HEK293 (cell line): ENCODE measurements at regions not wholly inside any gene's neighbourhood (a gene's known extent, or its start where the extent isn't known, plus 50 kb on each side); places are given as distances from the start of the nearest gene placed in this dataset.

ENCODE experiments used
- BCL11A ChIP-seq: fragments of 450-650 bp; formaldehyde crosslinking; IDR thresholded peaks from 2 replicates; pipeline ENCODE4 v1.5.1; 2016; ENCODE audit warnings: low read depth, missing biosample characterization, missing genetic modification characterization
- EGR2 ChIP-seq: fragments of 450-650 bp; formaldehyde crosslinking; IDR thresholded peaks from 2 replicates; pipeline ENCODE4 v1.5.1; 2016; ENCODE audit warnings: low read depth, missing biosample characterization, missing genetic modification characterization
- ELK4 ChIP-seq: IDR thresholded peaks from 2 replicates; pipeline ENCODE4 v1.6.1; 2011; ENCODE audit warnings: mild to moderate bottlenecking, low read depth, low read length, borderline replicate concordance
- GLI2 ChIP-seq: fragments of 450-650 bp; formaldehyde crosslinking; IDR thresholded peaks from 2 replicates; pipeline ENCODE4; 2017; ENCODE audit warnings: missing biosample characterization, missing genetic modification characterization, low read depth, borderline replicate concordance
- HOXC10 ChIP-seq: sonication (generic); formaldehyde crosslinking; IDR thresholded peaks from 2 replicates; pipeline ENCODE4 v1.8.1; 2023; ENCODE audit warnings: mild to moderate bottlenecking, missing genetic modification reagents
- IKZF3 ChIP-seq: fragments of 450-650 bp; IDR thresholded peaks from 2 replicates; pipeline ENCODE4 v1.5.0; 2018; ENCODE audit warnings: missing biosample characterization, mild to moderate bottlenecking, missing genetic modification characterization, moderate library complexity
- KLF16 ChIP-seq: fragments of 450-650 bp; formaldehyde crosslinking; IDR thresholded peaks from 2 replicates; pipeline ENCODE4 v1.5.1; 2017; ENCODE audit warnings: missing biosample characterization, missing genetic modification characterization
- KLF8 ChIP-seq: fragments of 450-650 bp; formaldehyde crosslinking; IDR thresholded peaks from 2 replicates; pipeline ENCODE4 v1.5.1; 2016; ENCODE audit warnings: missing biosample characterization, missing genetic modification characterization
- PATZ1 ChIP-seq: fragments of 450-650 bp; formaldehyde crosslinking; IDR thresholded peaks from 2 replicates; pipeline ENCODE4 v1.5.1; 2016; ENCODE audit warnings: missing biosample characterization, missing genetic modification characterization
- PRDM10 ChIP-seq: fragments of 450-650 bp; formaldehyde crosslinking; IDR thresholded peaks from 2 replicates; pipeline ENCODE4 v1.5.1; 2016; ENCODE audit warnings: missing biosample characterization, missing genetic modification characterization
- REPIN1 ChIP-seq: fragments of 450-650 bp; formaldehyde crosslinking; IDR thresholded peaks from 2 replicates; pipeline ENCODE4 v1.5.1; 2017; ENCODE audit warnings: missing biosample characterization, missing genetic modification characterization, low read depth
- TSHZ1 ChIP-seq: fragments of 450-650 bp; formaldehyde crosslinking; IDR thresholded peaks from 2 replicates; pipeline ENCODE4 v1.5.1; 2016; ENCODE audit warnings: missing biosample characterization, missing genetic modification characterization, borderline replicate concordance
- WT1 ChIP-seq: fragments of 450-650 bp; formaldehyde crosslinking; IDR thresholded peaks from 2 replicates; pipeline ENCODE4 v1.5.1; 2016; ENCODE audit warnings: missing biosample characterization, missing genetic modification characterization
- ZFP41 ChIP-seq: fragments of 450-650 bp; formaldehyde crosslinking; IDR thresholded peaks from 2 replicates; pipeline ENCODE4 v1.5.1; 2016; ENCODE audit warnings: missing biosample characterization, missing genetic modification characterization, borderline replicate concordance
- ZNF10 ChIP-seq: fragments of 450-650 bp; formaldehyde crosslinking; IDR thresholded peaks from 2 replicates; pipeline ENCODE4 v1.5.1; 2017; ENCODE audit warnings: missing biosample characterization, missing genetic modification characterization
- ZNF138 ChIP-seq: fragments of 450-650 bp; formaldehyde crosslinking; IDR thresholded peaks from 2 replicates; pipeline ENCODE4 v1.5.1; 2016; ENCODE audit warnings: missing biosample characterization, missing genetic modification characterization, borderline replicate concordance
- ZNF248 ChIP-seq: fragments of 450-650 bp; formaldehyde crosslinking; IDR thresholded peaks from 2 replicates; pipeline ENCODE4 v1.5.1; 2017; ENCODE audit warnings: missing biosample characterization, missing genetic modification characterization
- ZNF404 ChIP-seq: fragments of 450-650 bp; formaldehyde crosslinking; IDR thresholded peaks from 2 replicates; pipeline ENCODE4 v1.5.1; 2017; ENCODE audit warnings: missing biosample characterization, missing genetic modification characterization
- ZNF48 ChIP-seq: fragments of 450-650 bp; formaldehyde crosslinking; IDR thresholded peaks from 2 replicates; pipeline ENCODE4 v1.5.1; 2016; ENCODE audit warnings: missing biosample characterization, missing genetic modification characterization
- ZNF514 ChIP-seq: fragments of 450-650 bp; formaldehyde crosslinking; IDR thresholded peaks from 2 replicates; pipeline ENCODE4 v1.5.1; 2016; ENCODE audit warnings: missing biosample characterization, missing genetic modification characterization
- ZNF561 ChIP-seq: fragments of 450-650 bp; IDR thresholded peaks from 2 replicates; pipeline ENCODE4 v1.5.1; 2018; ENCODE audit warnings: missing biosample characterization, missing genetic modification characterization, borderline replicate concordance
- ZNF626 ChIP-seq: fragments of 450-650 bp; sonication (Bioruptor Pico); formaldehyde crosslinking; IDR thresholded peaks from 2 replicates; pipeline ENCODE4 v1.5.1; 2018; ENCODE audit warnings: missing biosample characterization, missing genetic modification characterization, inconsistent platforms
- ZNF660 ChIP-seq: fragments of 450-650 bp; IDR thresholded peaks from 2 replicates; pipeline ENCODE4 v1.5.1; 2018; ENCODE audit warnings: missing biosample characterization, mild to moderate bottlenecking, missing genetic modification characterization
- ZNF837 ChIP-seq: fragments of 450-650 bp; formaldehyde crosslinking; IDR thresholded peaks from 2 replicates; pipeline ENCODE4 v1.5.1; 2016; ENCODE audit warnings: missing biosample characterization, missing genetic modification characterization
- ZSCAN18 ChIP-seq: fragments of 450-650 bp; formaldehyde crosslinking; IDR thresholded peaks from 2 replicates; pipeline ENCODE4 v1.5.1; 2016; ENCODE audit warnings: missing biosample characterization, missing genetic modification characterization
- ZSCAN5A ChIP-seq: fragments of 450-650 bp; formaldehyde crosslinking; IDR thresholded peaks from 2 replicates; pipeline ENCODE4 v1.5.1; 2016; ENCODE audit warnings: missing biosample characterization, missing genetic modification characterization

- TF ChIP-seq ELK4 (no peak), ZFP41 (tag by site-specific recombination) (no peak), WT1 (tag by site-specific recombination) (peak; percentile 61), ZNF248 (tag by site-specific recombination) (no peak), PRDM10 (tag by site-specific recombination) (peak; percentile 31; the same call in 1 of the 2 replicates), IKZF3 (tag by site-specific recombination) (peak; percentile 55; the same call in 1 of the 2 replicates), BCL11A (peak; percentile 67; the same call in 1 of the 2 replicates), ZNF561 (tag by site-specific recombination) (0 out of 2 replicates have a peak, but pooled peaks have one; percentile 23), EGR2 (tag by site-specific recombination) (no peak), ZNF48 (tag by site-specific recombination) (no peak), KLF8 (peak; percentile 92), ZSCAN18 (tag by site-specific recombination) (no peak), ZNF404 (no peak), ZNF138 (tag by site-specific recombination) (no peak), ZSCAN5A (tag by site-specific recombination) (no peak), ZNF660 (tag by site-specific recombination) (no peak), KLF16 (tag by site-specific recombination) (no peak), ZNF837 (no peak), PATZ1 (tag by site-specific recombination) (no peak), TSHZ1 (tag by site-specific recombination) (peak; percentile 65; the same call in 1 of the 2 replicates), GLI2 (no peak), ZNF10 (tag by site-specific recombination) (peak; percentile 89), ZNF514 (tag by site-specific recombination) (no peak), HOXC10 (CRISPR knock-in tag) (no peak), ZNF626 (tag by site-specific recombination) (0 out of 2 replicates have a peak, but pooled peaks have one; percentile 50), REPIN1 (tag by site-specific recombination) (no peak)
Observed at GRCh38 chr5:125176005-125176390, 429.6 kb upstream of the ZNF608 start (continued).
